ENCODE measurements at regions not wholly inside any gene's neighbourhood (a gene's known extent, or its start where the extent isn't known, plus 50 kb on each side); places are given as distances from the start of the nearest gene placed in this dataset.

GRCh38 chr18:39167990-39168389, 1602.4 kb upstream of the CELF4 start:
- H2AFZ ChIP-seq = no peak overlapping the region
- DNase-seq (ENCODE audit: low spot score) (peak; percentile 44), ATAC-seq (peak; percentile 66)
- TF ChIP-seq CTCF (conservative IDR thresholded peaks at IDR 0.05; ENCODE audit: low read depth in 2 of 2) (peak; percentile 10 to 52; a peak in 2 of 4 replicates), ZNF462 (CRISPR knock-in tag; IDR thresholded peaks at IDR 0.05) (no peak)
- no peak overlapping the region for H3K4me3 ChIP-seq
- H3K9me2 ChIP-seq (ENCODE audit: insufficient read depth) = peaks cover 7% of the 10 kb centered on the region; the same call in 1 of the 2 replicates
- Mint-ChIP-seq H3K36me3 (ENCODE audit: low read depth) (peaks cover 2% of the 10 kb centered on the region; the same call in 1 of the 3 replicates), H3K4me3 (no peak overlapping the region), H3K27me3 (ENCODE audit: insufficient read depth, low read depth, poor library complexity) (no peaks in the 10 kb centered on the region), H3K4me1 (peaks cover 22% of the 10 kb centered on the region), H3K9me3 (no peaks in the 10 kb centered on the region), H3K27ac (no peak overlapping the region)
- no peak overlapping the region for H3K4me2 ChIP-seq
- no peaks in the 10 kb centered on the region for H3K27me3 ChIP-seq (ENCODE audit: insufficient read depth)
- H3K79me2 ChIP-seq (replicated peaks; ENCODE audit: insufficient read depth) = no peaks in the 10 kb centered on the region
- peaks cover 29% of the 10 kb centered on the region for H3K4me1 ChIP-seq (ENCODE audit: insufficient read depth)
- no peaks in the 10 kb centered on the region for H3F3A ChIP-seq (replicated peaks; ENCODE audit: low read depth)
- H3K27ac ChIP-seq (ENCODE audit: low read depth) = peak overlapping the region; percentile 97; the same call in 1 of the 2 replicates
- H4K20me1 ChIP-seq (replicated peaks; ENCODE audit: insufficient read depth) = no peaks in the 10 kb centered on the region
- no peaks in the 10 kb centered on the region for H3K36me3 ChIP-seq (ENCODE audit: insufficient read depth)

- Mint-ChIP-seq H3K36me3 (ENCODE audit: low read depth) (peaks cover 2% of the 10 kb centered on the region; the same call in 1 of the 3 replicates), H3K9me3 (no peaks in the 10 kb centered on the region), H3K27ac (no peak overlapping the region), H3K4me1 (peaks cover 22% of the 10 kb centered on the region), H3K4me3 (no peak overlapping the region), H3K27me3 (ENCODE audit: insufficient read depth, low read depth, poor library complexity) (no peaks in the 10 kb centered on the region)
- Histone ChIP-seq H3K79me2 (replicated peaks; ENCODE audit: insufficient read depth) (no peaks in the 10 kb centered on the region), H3K9me2 (ENCODE audit: insufficient read depth) (peaks cover 7% of the 10 kb centered on the region; the same call in 1 of the 2 replicates), H3K4me3 (no peak overlapping the region), H3K4me1 (ENCODE audit: insufficient read depth) (peaks cover 29% of the 10 kb centered on the region), H3K27me3 (ENCODE audit: insufficient read depth) (no peaks in the 10 kb centered on the region), H2AFZ (no peak overlapping the region), H3K27ac (ENCODE audit: low read depth) (no peak overlapping the region), H3F3A (replicated peaks; ENCODE audit: low read depth) (no peaks in the 10 kb centered on the region), H4K20me1 (replicated peaks; ENCODE audit: insufficient read depth) (no peaks in the 10 kb centered on the region), H3K36me3 (ENCODE audit: insufficient read depth) (no peaks in the 10 kb centered on the region), H3K4me2 (no peak overlapping the region)
- no peak for DNase-seq (ENCODE audit: low spot score)
- ATAC-seq = no peak
- TF ChIP-seq REST (IDR thresholded peaks at IDR 0.05; ENCODE audit: unreplicated experiment) = no peak
- no peak for TF ChIP-seq JUNB (IDR thresholded peaks at IDR 0.05; ENCODE audit: unreplicated experiment)
- TF ChIP-seq NANOG (IDR thresholded peaks at IDR 0.05; ENCODE audit: borderline replicate concordance) = no peak
- TF ChIP-seq ETS1 (IDR thresholded peaks at IDR 0.05) = no peak
- no peak for TF ChIP-seq EZH2phosphoT487 (IDR thresholded peaks at IDR 0.05; ENCODE audit: unreplicated experiment)
- no peak for TF ChIP-seq STAT1 (IDR thresholded peaks at IDR 0.05; ENCODE audit: unreplicated experiment)
- no peak for TF ChIP-seq ZNF331 (CRISPR knock-in tag; IDR thresholded peaks at IDR 0.05; ENCODE audit: low read depth)
Measured at GRCh38 chr18:39166776-39167175, 1601.2 kb upstream of the CELF4 start.

All from GM23338 (cell line).